ENCODE measurements at regions not wholly inside any gene's neighbourhood (a gene's known extent, or its start where the extent isn't known, plus 50 kb on each side); places are given as distances from the start of the nearest gene placed in this dataset.
"Not testable (repeated sequence)": the region's sequence is repeated elsewhere in the genome, so short reads cannot be mapped to it uniquely, and the experiment has no call there.

- no peak overlapping the region for H3K4me3 ChIP-seq (ENCODE audit: control insufficient read depth, low read depth, low read length)
- no peak for DNase-seq (ENCODE audit: low read depth)
- no peak for TF ChIP-seq CTCF (conservative IDR thresholded peaks at IDR 0.05; ENCODE audit: control insufficient read depth, insufficient read depth, low read depth, low read length)
Measured at GRCh38 chr3:178206521-178206920, 329.7 kb upstream of the KCNMB2 start.

- DNase-seq (ENCODE audit: low read depth); H3K4me3 ChIP-seq (ENCODE audit: control insufficient read depth, low read depth, low read length): not testable (repeated sequence)
Measured at GRCh38 chr3:178207161-178207560, 329.1 kb upstream of the KCNMB2 start.

- H3K4me3 ChIP-seq (ENCODE audit: control insufficient read depth, low read depth, low read length); DNase-seq (ENCODE audit: low read depth): not testable (repeated sequence)
Measured at GRCh38 chr3:178207627-178208026, 328.6 kb upstream of the KCNMB2 start.

GRCh38 chr3:178209116-178209515 lies 327.1 kb upstream of the KCNMB2 start:
- not testable (repeated sequence) for DNase-seq (ENCODE audit: low read depth); H3K4me3 ChIP-seq (ENCODE audit: control insufficient read depth, low read depth, low read length)

GRCh38 chr3:178209618-178210017 lies 326.6 kb upstream of the KCNMB2 start:
- H3K4me3 ChIP-seq (ENCODE audit: control insufficient read depth, low read depth, low read length); DNase-seq (ENCODE audit: low read depth): not testable (repeated sequence)

GRCh38 chr3:178211086-178211485 lies 325.1 kb upstream of the KCNMB2 start:
- DNase-seq (ENCODE audit: low read depth), result peak; percentile 71
- H3K4me3 ChIP-seq (ENCODE audit: control insufficient read depth, low read depth, low read length), result not testable (repeated sequence)

GRCh38 chr3:178217479-178217878 lies 318.8 kb upstream of the KCNMB2 start:
- peak; percentile 56 for DNase-seq (ENCODE audit: low read depth)
- no peak for TF ChIP-seq CTCF (conservative IDR thresholded peaks at IDR 0.05; ENCODE audit: control insufficient read depth, insufficient read depth, low read depth, low read length)
- no peak overlapping the region for H3K4me3 ChIP-seq (ENCODE audit: control insufficient read depth, low read depth, low read length)

GRCh38 chr3:178218231-178218630 lies 318.0 kb upstream of the KCNMB2 start:
- no peak for TF ChIP-seq CTCF (conservative IDR thresholded peaks at IDR 0.05; ENCODE audit: control insufficient read depth, insufficient read depth, low read depth, low read length)
- H3K4me3 ChIP-seq (ENCODE audit: control insufficient read depth, low read depth, low read length), result no peak overlapping the region
- no peak for DNase-seq (ENCODE audit: low read depth)

- H3K4me3 ChIP-seq (ENCODE audit: control insufficient read depth, low read depth, low read length); DNase-seq (ENCODE audit: low read depth): not testable (repeated sequence)
Measured at GRCh38 chr3:178219661-178220060, 316.6 kb upstream of the KCNMB2 start.

GRCh38 chr3:178223876-178224275 lies 312.4 kb upstream of the KCNMB2 start:
- no peak for TF ChIP-seq CTCF (conservative IDR thresholded peaks at IDR 0.05; ENCODE audit: control insufficient read depth, insufficient read depth, low read depth, low read length)
- no peak overlapping the region for H3K4me3 ChIP-seq (ENCODE audit: control insufficient read depth, low read depth, low read length)
- DNase-seq (ENCODE audit: low read depth), result peak; percentile 12
